ENCODE measurements at regions not wholly inside any gene's neighbourhood (a gene's known extent, or its start where the extent isn't known, plus 50 kb on each side); places are given as distances from the start of the nearest gene placed in this dataset.

DNA sequence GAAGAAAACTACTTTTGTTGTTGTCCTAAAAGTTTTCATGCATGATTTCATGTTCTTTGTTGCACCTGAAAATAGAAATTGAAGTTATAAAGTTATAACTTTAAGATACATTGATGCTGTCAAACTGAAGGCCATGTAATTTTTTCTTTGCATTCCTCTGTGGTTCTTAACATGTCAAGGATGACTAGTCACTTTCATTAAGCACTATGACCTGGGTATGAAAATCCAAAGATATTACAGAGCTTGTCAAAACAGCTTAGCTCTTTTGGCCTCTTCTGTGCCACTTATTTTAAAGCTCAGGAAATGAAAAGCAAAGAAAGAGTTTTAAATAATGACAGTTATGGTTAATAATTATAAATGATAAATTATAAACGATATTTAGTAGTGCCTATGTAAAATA is 241.6 kb upstream of the CACNA2D1 start:
- TF ChIP-seq RAD21 (IDR thresholded peaks at IDR 0.05), result no peak
- TF ChIP-seq, protein P1, sequence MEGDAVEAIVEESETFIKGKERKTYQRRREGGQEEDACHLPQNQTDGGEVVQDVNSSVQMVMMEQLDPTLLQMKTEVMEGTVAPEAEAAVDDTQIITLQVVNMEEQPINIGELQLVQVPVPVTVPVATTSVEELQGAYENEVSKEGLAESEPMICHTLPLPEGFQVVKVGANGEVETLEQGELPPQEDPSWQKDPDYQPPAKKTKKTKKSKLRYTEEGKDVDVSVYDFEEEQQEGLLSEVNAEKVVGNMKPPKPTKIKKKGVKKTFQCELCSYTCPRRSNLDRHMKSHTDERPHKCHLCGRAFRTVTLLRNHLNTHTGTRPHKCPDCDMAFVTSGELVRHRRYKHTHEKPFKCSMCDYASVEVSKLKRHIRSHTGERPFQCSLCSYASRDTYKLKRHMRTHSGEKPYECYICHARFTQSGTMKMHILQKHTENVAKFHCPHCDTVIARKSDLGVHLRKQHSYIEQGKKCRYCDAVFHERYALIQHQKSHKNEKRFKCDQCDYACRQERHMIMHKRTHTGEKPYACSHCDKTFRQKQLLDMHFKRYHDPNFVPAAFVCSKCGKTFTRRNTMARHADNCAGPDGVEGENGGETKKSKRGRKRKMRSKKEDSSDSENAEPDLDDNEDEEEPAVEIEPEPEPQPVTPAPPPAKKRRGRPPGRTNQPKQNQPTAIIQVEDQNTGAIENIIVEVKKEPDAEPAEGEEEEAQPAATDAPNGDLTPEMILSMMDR (IDR thresholded peaks at IDR 0.05; ENCODE audit: low read depth, low read length, missing input control), result no peak
- TF ChIP-seq TAF1 (conservative IDR thresholded peaks at IDR 0.05), result no peak
- no peak for TF ChIP-seq SP1 (IDR thresholded peaks at IDR 0.05)
- TF ChIP-seq YY1 (IDR thresholded peaks at IDR 0.05), result no peak
- no peak for TF ChIP-seq RXRA (IDR thresholded peaks at IDR 0.05)
- no peak for TF ChIP-seq ZBTB33 (IDR thresholded peaks at IDR 0.05)
- TF ChIP-seq JUND (IDR thresholded peaks at IDR 0.05), result no peak
- no peak for TF ChIP-seq MAX (IDR thresholded peaks at IDR 0.05)
- TF ChIP-seq FOXA2 (IDR thresholded peaks at IDR 0.05), result no peak
